K562 (cell line): ENCODE measurements at regions not wholly inside any gene's neighbourhood (a gene's known extent, or its start where the extent isn't known, plus 50 kb on each side); places are given as distances from the start of the nearest gene placed in this dataset.
A peak's percentile ranks its signal among the peaks of the same experiment; 100 is the strongest.

Source experiments
- ATAC-seq: fragments of 200-7000 bp; cut with Tn5 transposase; 3 replicates; pipeline ENCODE4 v1.9.1; 2020; ENCODE audit warnings: moderate library complexity
- BruUV-seq: library from RNA; stranded (reverse); fragments of 400-500 nt; replicated peaks from 2 replicates; lab custom pipeline; 2021; lab: Mats Ljungman, UMichigan
- CTCF ChIA-PET: fragments of 300-600 bp; formaldehyde crosslinking; extraction: SDS; loops from one replicate; lab custom pipeline; 2021; ENCODE audit warnings: low intra/inter-chr PET ratio; lab: Yijun Ruan, JAX
- POLR2A ChIA-PET: fragments of 300-600, 350-650 bp; sonication (Branson Sonifier 250); formaldehyde crosslinking; extraction: SDS; loops from one replicate; lab custom pipeline; 2021; ENCODE audit warnings: antibody characterized with exemption, inconsistent platforms; lab: Yijun Ruan, JAX
- DNase-seq, 4 experiments: peaks; one replicate each; pipeline versions ENCODE4 v3.0.0 to v3.0.0-alpha.2; 2011 to 2018; ENCODE audit warnings: low spot score in 3 of 4, mixed read lengths in 3 of 4; ENCODE audit errors: extremely low read depth in 1 of 4
- FAIRE-seq: peaks from 2 replicates; lab custom pipeline; 2011; peaks lifted over from hg19 to GRCh38; lab: Jason Lieb, UNC
- H2AFZ ChIP-seq: 2 replicates; pipeline ENCODE4 v1.6.0; 2011; ENCODE audit warnings: low read depth, low read length, control low read depth, inconsistent platforms
- H3K27ac ChIP-seq: fragments of 200-600 bp; 3 replicates; pipeline ENCODE4 v1.8.0; 2011; ENCODE audit warnings: low read depth, mild to moderate bottlenecking, control low read depth, inconsistent platforms, low read length, moderate library complexity, mixed read lengths; ENCODE audit errors: extremely low read depth
- H3K27me3 ChIP-seq, 2 experiments: fragments of 300-600 bp in 1 of 2; 2 replicates in 1 of 2; 3 replicates in 1 of 2; pipeline versions ENCODE4 v1.6.0 to v1.8.0; 2011; ENCODE audit warnings: inconsistent platforms in 2 of 2, low read length in 2 of 2, mild to moderate bottlenecking in 1 of 2, mixed read lengths in 1 of 2, moderate library complexity in 1 of 2; ENCODE audit not compliant: control insufficient read depth in 2 of 2, insufficient read depth in 2 of 2
- H3K36me3 ChIP-seq: fragments of 300-600 bp; 3 replicates; pipeline ENCODE4 v1.8.0; 2011; ENCODE audit warnings: mild to moderate bottlenecking, low read length, inconsistent platforms; ENCODE audit not compliant: control insufficient read depth, insufficient read depth
- H3K4me1 ChIP-seq, 2 experiments: fragments of 200-600 bp in 1 of 2; replicated peaks in 1 of 2; 2 replicates in 1 of 2; 3 replicates in 1 of 2; pipeline versions ENCODE4 v1.5.1 to v1.8.0; 2011; ENCODE audit warnings: inconsistent platforms in 2 of 2, low read length in 2 of 2, mild to moderate bottlenecking in 1 of 2, mixed read lengths in 1 of 2, moderate library complexity in 1 of 2; ENCODE audit not compliant: control insufficient read depth in 2 of 2, insufficient read depth in 2 of 2
- H3K4me2 ChIP-seq: 2 replicates; pipeline ENCODE4 v1.6.1; 2011; ENCODE audit warnings: low read length, control low read depth, inconsistent platforms, mixed read lengths; ENCODE audit not compliant: insufficient read depth
- H3K4me3 ChIP-seq: fragments of 200-600 bp; sonication (generic), shearing (Covaris generic); 2 replicates; pipeline ENCODE4 v1.5.1; 2016; ENCODE audit warnings: control low read depth, inconsistent platforms
- H3K79me2 ChIP-seq: fragments of 200-600 bp; 3 replicates; pipeline ENCODE4 v1.8.0; 2011; ENCODE audit warnings: low read length, inconsistent platforms; ENCODE audit not compliant: control insufficient read depth, insufficient read depth
- H3K9ac ChIP-seq, 2 experiments: 2 replicates each; pipeline versions ENCODE4 v1.6.0 to v1.6.1; 2011; ENCODE audit warnings: low read depth in 2 of 2, low read length in 2 of 2, control low read depth in 1 of 2, inconsistent platforms in 1 of 2, mild to moderate bottlenecking in 1 of 2, mixed read lengths in 1 of 2; ENCODE audit not compliant: insufficient read depth in 1 of 2
- H3K9me1 ChIP-seq: one replicate; pipeline ENCODE4 v1.6.0; 2011; ENCODE audit warnings: inconsistent platforms, mild to moderate bottlenecking, low read length, moderate library complexity; ENCODE audit not compliant: control insufficient read depth, insufficient read depth
- H3K9me3 ChIP-seq: replicated peaks from 2 replicates; pipeline ENCODE4 v1.5.1; 2011; ENCODE audit warnings: low read depth, low read length, inconsistent platforms; ENCODE audit not compliant: control insufficient read depth, insufficient read depth
- H4K20me1 ChIP-seq: replicated peaks from 2 replicates; pipeline ENCODE4 v1.6.1; 2011; ENCODE audit warnings: low read length, inconsistent platforms, mixed read lengths; ENCODE audit not compliant: control insufficient read depth, insufficient read depth
- ATF3 ChIP-seq, 2 experiments: fragments of 450-650 bp in 1 of 2; sonication (generic) in 1 of 2; formaldehyde crosslinking in 1 of 2; IDR thresholded peaks in 1 of 2; conservative IDR thresholded peaks in 1 of 2; 2 replicates each; pipeline versions ENCODE4 v1.6.1 to v1.8.1; 2016 to 2023; ENCODE audit warnings: mild to moderate bottlenecking in 2 of 2, moderate library complexity in 2 of 2, inconsistent platforms in 1 of 2, missing genetic modification reagents in 1 of 2
- ATF4 ChIP-seq: fragments of 450-650 bp; formaldehyde crosslinking; IDR thresholded peaks from 2 replicates; pipeline ENCODE4 v1.4.0; 2022; ENCODE audit warnings: mild to moderate bottlenecking, moderate library complexity
- CEBPG ChIP-seq, 3 experiments: fragments of 200-800 bp in 1 of 3; sonication (Bioruptor generic) in 1 of 3; sonication (generic) in 1 of 3; formaldehyde crosslinking in 1 of 3; IDR thresholded peaks in 2 of 3; conservative IDR thresholded peaks in 1 of 3; 2 replicates each; pipeline versions ENCODE4 v1.6.1 to v1.8.0; 2016 to 2022; ENCODE audit warnings: missing compliant biosample characterization in 2 of 3, missing genetic modification characterization in 2 of 3, mild to moderate bottlenecking in 1 of 3, missing genetic modification reagents in 1 of 3
- DDX20 ChIP-seq: fragments of 450-650 bp; IDR thresholded peaks from 2 replicates; pipeline ENCODE4 v1.6.1; 2016; ENCODE audit warnings: missing genetic modification characterization, low read depth, mild to moderate bottlenecking, missing compliant biosample characterization, moderate library complexity
- FOXA3 ChIP-seq, 2 experiments: fragments of 450-650 bp in 1 of 2; sonication (generic) in 1 of 2; formaldehyde crosslinking; IDR thresholded peaks in 1 of 2; conservative IDR thresholded peaks in 1 of 2; 2 replicates each; pipeline versions ENCODE4 v1.4.0 to v1.8.0; 2020 to 2022; ENCODE audit warnings: mild to moderate bottlenecking in 2 of 2, missing genetic modification reagents in 1 of 2
- RCOR1 ChIP-seq, 2 experiments: IDR thresholded peaks; 2 replicates each; pipeline ENCODE4 v1.6.1; 2012; ENCODE audit warnings: low read depth in 2 of 2, low read length in 2 of 2, borderline replicate concordance in 1 of 2, improper control_type of control experiment in 1 of 2
- WGBS: fragments of 100-300 bp; shearing (Covaris generic); methylation state at CpG from one replicate; pipeline ENCODE4 v1.1.6; 2016; ENCODE audit warnings: low coverage, mixed read lengths; ENCODE audit not compliant: insufficient coverage; ENCODE audit errors: missing lambda C conversion rate; 5-methylcytosine and 5-hydroxymethylcytosine counted together
- in situ Hi-C: fragments of 300-500 bp; cut with MboI; formaldehyde crosslinking; loops from 4 replicates; pipeline ENCODE4 v1.15.0; 2018; ENCODE audit warnings: inconsistent platforms, mixed read lengths
- intact Hi-C: fragments of 100-400 bp; cut with micrococcal nuclease; formaldehyde crosslinking; loops from 2 replicates; pipeline ENCODE4 v1.14.2; 2022

GRCh38 chr2:76437564-76437963 lies 726.8 kb upstream of the GCFC2 start:
- no peak for DNase-seq
- intact Hi-C loops (no loop called here), in situ Hi-C loops (no loop called here)
- Histone ChIP-seq H3K9ac (no peak overlapping the region), H3K9me1 (no peaks in the 10 kb centered on the region), H3K9me3 (no peaks in the 10 kb centered on the region), H3K27me3 (no peaks in the 10 kb centered on the region), H3K4me3 (no peak overlapping the region), H2AFZ (no peak overlapping the region), H3K36me3 (no peaks in the 10 kb centered on the region), H3K27ac (no peak overlapping the region), H3K79me2 (no peaks in the 10 kb centered on the region), H4K20me1 (no peaks in the 10 kb centered on the region), H3K4me1 (no peaks in the 10 kb centered on the region), H3K4me2 (no peak overlapping the region)
- FAIRE-seq: no peak
- no TSS peak for BruUV-seq
- ATAC-seq: no peak
- CTCF ChIA-PET: no interaction called here
- POLR2A ChIA-PET: no interaction called here
- TF ChIP-seq CEBPG (CRISPR knock-in tag; IDR thresholded peaks at IDR 0.05): no peak
- peak; percentile 50 to 61; a peak in 3 of 4 replicates for TF ChIP-seq CEBPG (tag; conservative IDR thresholded peaks at IDR 0.05 in 1 of 2, IDR thresholded peaks at IDR 0.05 in 1 of 2)
- TF ChIP-seq ATF4 (CRISPR knock-in tag): peak; percentile 75
- TF ChIP-seq FOXA3 (CRISPR knock-in tag; conservative IDR thresholded peaks at IDR 0.05 in 1 of 2, IDR thresholded peaks at IDR 0.05 in 1 of 2): no peak
- no peak for TF ChIP-seq DDX20 (tag)
- TF ChIP-seq ATF3 (IDR thresholded peaks at IDR 0.05): peak; percentile 56; the same call in 1 of the 2 replicates
- no peak for TF ChIP-seq ATF3 (CRISPR knock-in tag; conservative IDR thresholded peaks at IDR 0.05)
- 0 out of 4 replicates have a peak, but pooled peaks of 1 of the 2 experiments have one; percentile 45 for TF ChIP-seq RCOR1 (IDR thresholded peaks at IDR 0.05; ENCODE audit: borderline replicate concordance in 1 of 2, low read depth in 2 of 2, low read length in 2 of 2)
- WGBS: 6% methylated on average over 3 of the region's 3 CpGs
